Neural cell (in vitro differentiated cells): ENCODE measurements at regions not wholly inside any gene's neighbourhood (a gene's known extent, or its start where the extent isn't known, plus 50 kb on each side); places are given as distances from the start of the nearest gene placed in this dataset.

Experiments used
- H2AFZ ChIP-seq: fragments of 200-600, 300-800 bp; sonication (generic), shearing (Covaris generic); 2 replicates; pipeline ENCODE4 v1.6.0; 2014; ENCODE audit warnings: low read depth, mild to moderate bottlenecking, antibody characterized with exemption, low read length, moderate library complexity
- H3F3A ChIP-seq: fragments of 200-600 bp; shearing (Covaris generic); 2 replicates; pipeline ENCODE4 v1.6.1; 2016; ENCODE audit warnings: mild to moderate bottlenecking, moderate library complexity, mixed read lengths, antibody characterized with exemption, low read length; ENCODE audit not compliant: insufficient read depth, poor library complexity, severe bottlenecking
- H3K27ac ChIP-seq: fragments of 200-600, 300-800 bp; sonication (generic), shearing (Covaris generic); 2 replicates; pipeline ENCODE4 v1.5.1; 2014; ENCODE audit warnings: mild to moderate bottlenecking, low read length, moderate library complexity
- H3K27me3 ChIP-seq: fragments of 300-800, 200-600 bp; sonication (generic), shearing (Covaris generic); 2 replicates; pipeline ENCODE4 v1.6.0; 2014; ENCODE audit warnings: mild to moderate bottlenecking, low read depth, low read length, moderate library complexity; ENCODE audit not compliant: insufficient read depth
- H3K36me3 ChIP-seq: fragments of 300-800, 200-600 bp; sonication (generic), shearing (Covaris generic); 2 replicates; pipeline ENCODE4 v1.5.1; 2014; ENCODE audit warnings: mild to moderate bottlenecking, antibody characterized with exemption, low read length, moderate library complexity; ENCODE audit not compliant: insufficient read depth
- H3K4me2 ChIP-seq: fragments of 300-800, 200-600 bp; sonication (generic), shearing (Covaris generic); 2 replicates; pipeline ENCODE4 v1.6.0; 2014; ENCODE audit warnings: mild to moderate bottlenecking, low read length
- H3K4me3 ChIP-seq: fragments of 300-800, 200-600 bp; sonication (generic), shearing (Covaris generic); 2 replicates; pipeline ENCODE4 v1.5.1; 2014; ENCODE audit warnings: mild to moderate bottlenecking, low read length, moderate library complexity
- H3K79me2 ChIP-seq: fragments of 200-600 bp; shearing (Covaris generic); replicated peaks from 2 replicates; pipeline ENCODE4 v1.6.0; 2014; ENCODE audit warnings: mild to moderate bottlenecking, low read length, moderate library complexity; ENCODE audit not compliant: insufficient read depth
- H3K9ac ChIP-seq: fragments of 300-800, 200-600 bp; sonication (generic), shearing (Covaris generic); 2 replicates; pipeline ENCODE4 v1.6.1; 2016; ENCODE audit warnings: mild to moderate bottlenecking, low read length, mixed read lengths
- H3K9me2 ChIP-seq: fragments of 200-600 bp; shearing (Covaris generic); 2 replicates; pipeline ENCODE4 v1.6.1; 2016; ENCODE audit warnings: mild to moderate bottlenecking, low read length, mixed read lengths; ENCODE audit not compliant: insufficient read depth
- H3K9me3 ChIP-seq: fragments of 200-600, 300-800 bp; sonication (generic), shearing (Covaris generic); 2 replicates; pipeline ENCODE4 v1.6.1; 2016; ENCODE audit warnings: mild to moderate bottlenecking, mixed run types, low read length, moderate library complexity, mixed read lengths
- H4K20me1 ChIP-seq: fragments of 200-600 bp; shearing (Covaris generic); 2 replicates; pipeline ENCODE4 v1.6.1; 2016; ENCODE audit warnings: mild to moderate bottlenecking, mixed run types; ENCODE audit not compliant: insufficient read depth
- CTCF ChIP-seq: fragments of 450-650 bp; IDR thresholded peaks from 2 replicates; pipeline ENCODE4 v1.5.1; 2014; ENCODE audit warnings: antibody characterized with exemption, mild to moderate bottlenecking, moderate library complexity; ENCODE audit not compliant: poor library complexity, severe bottlenecking
- EP300 ChIP-seq: fragments of 450-650 bp; conservative IDR thresholded peaks from 2 replicates; pipeline ENCODE4 v1.6.1; 2014; ENCODE audit warnings: antibody characterized with exemption, mild to moderate bottlenecking, moderate library complexity; ENCODE audit not compliant: poor library complexity, severe bottlenecking
- EZH2 ChIP-seq: fragments of 200-600, 300-800 bp; shearing (Covaris generic), sonication (generic); IDR thresholded peaks from 2 replicates; pipeline ENCODE4 v1.6.1; 2014; ENCODE audit warnings: antibody characterized with exemption, low read length, borderline replicate concordance, mild to moderate bottlenecking; ENCODE audit not compliant: insufficient read depth, poor library complexity, severe bottlenecking
- MXI1 ChIP-seq: fragments of 450-650 bp; conservative IDR thresholded peaks from 2 replicates; pipeline ENCODE4 v1.6.1; 2014; ENCODE audit warnings: antibody characterized with exemption, mild to moderate bottlenecking; ENCODE audit not compliant: poor library complexity, severe bottlenecking
- POLR2AphosphoS5 ChIP-seq: IDR thresholded peaks from 2 replicates; pipeline ENCODE4 v1.6.1; 2012
- RAD21 ChIP-seq: fragments of 450-650 bp; conservative IDR thresholded peaks from 2 replicates; pipeline ENCODE4 v1.6.1; 2014; ENCODE audit warnings: antibody characterized with exemption, mild to moderate bottlenecking, moderate library complexity
- REST ChIP-seq: IDR thresholded peaks from 2 replicates; pipeline ENCODE4 v1.6.1; 2012; ENCODE audit warnings: borderline replicate concordance
- SMC3 ChIP-seq: fragments of 450-650 bp; conservative IDR thresholded peaks from 2 replicates; pipeline ENCODE4 v1.6.1; 2014; ENCODE audit warnings: antibody characterized with exemption, mild to moderate bottlenecking, moderate library complexity; ENCODE audit not compliant: poor library complexity
- TAF1 ChIP-seq: IDR thresholded peaks from 2 replicates; pipeline ENCODE4 v1.6.1; 2012; ENCODE audit warnings: low read depth

DNA sequence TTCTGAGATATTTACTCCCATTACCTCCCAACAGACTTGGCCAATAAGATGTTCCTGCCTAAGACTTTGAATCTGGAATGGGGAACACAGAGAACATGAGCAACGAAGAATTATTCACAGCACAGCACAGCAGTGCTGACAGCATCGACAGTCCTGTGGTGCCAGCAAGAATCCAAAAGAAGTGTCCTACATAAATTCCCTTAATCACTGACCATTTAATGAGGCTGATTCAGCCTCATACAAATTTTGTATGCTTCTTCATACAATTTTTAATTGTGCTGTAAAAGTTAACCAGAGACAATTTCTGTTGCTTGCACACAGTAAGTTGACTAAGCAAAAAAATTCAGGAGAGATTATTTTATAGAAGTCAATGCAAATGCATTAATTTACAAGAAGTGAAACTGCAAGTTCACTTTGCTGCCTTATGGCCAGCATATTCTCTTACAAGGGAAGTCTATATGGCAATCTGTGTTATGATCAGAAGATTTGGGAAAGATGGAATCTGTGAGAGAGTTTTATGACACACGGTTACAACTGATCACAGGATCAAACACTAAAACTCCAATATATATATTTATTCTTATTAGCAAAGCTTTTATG lies 855.9 kb downstream of the LTN1 start:
- Histone ChIP-seq H3K9me2 (no peaks in the 10 kb centered on the region), H2AFZ (no peak overlapping the region), H3K9me3 (peaks cover 3% of the 10 kb centered on the region), H3K4me2 (no peak overlapping the region), H3K79me2 (no peaks in the 10 kb centered on the region), H3K27me3 (no peaks in the 10 kb centered on the region), H3K9ac (no peak overlapping the region), H3F3A (no peaks in the 10 kb centered on the region), H3K36me3 (no peaks in the 10 kb centered on the region), H4K20me1 (no peaks in the 10 kb centered on the region), H3K27ac (no peak overlapping the region), H3K4me3 (no peak overlapping the region)
- TF ChIP-seq MXI1 (no peak), REST (no peak), EZH2 (no peak), EP300 (no peak), POLR2AphosphoS5 (no peak), TAF1 (no peak), CTCF (no peak), RAD21 (no peak)

GRCh38 chr21:28135646-28136045 lies 857.0 kb downstream of the LTN1 start:
- no peak for TF ChIP-seq REST
- TF ChIP-seq EZH2 = no peak
- TF ChIP-seq SMC3 = no peak
- TF ChIP-seq MXI1 = no peak
- no peaks in the 10 kb centered on the region for H3K9me2 ChIP-seq
- H3K36me3 ChIP-seq = no peaks in the 10 kb centered on the region
- H3K4me2 ChIP-seq = no peak overlapping the region
- H3K4me3 ChIP-seq = no peak overlapping the region
- H3F3A ChIP-seq = no peaks in the 10 kb centered on the region
- H3K27ac ChIP-seq = no peak overlapping the region
- peaks cover 9% of the 10 kb centered on the region for H3K9me3 ChIP-seq
- H4K20me1 ChIP-seq = no peaks in the 10 kb centered on the region
- H2AFZ ChIP-seq = no peak overlapping the region
- H3K79me2 ChIP-seq = no peaks in the 10 kb centered on the region
- H3K27me3 ChIP-seq = no peaks in the 10 kb centered on the region
- no peak overlapping the region for H3K9ac ChIP-seq
